Esophagus mucosa (tissue), 1 donor: ENCODE measurements at regions not wholly inside any gene's neighbourhood (a gene's known extent, or its start where the extent isn't known, plus 50 kb on each side); places are given as distances from the start of the nearest gene placed in this dataset.

Experiments
- ATAC-seq: fragments of 200-7000 bp; cut with Tn5 transposase; one replicate; pipeline ENCODE4 v1.9.1; 2020
- donor health status: DM: yes; HTN: yes; CAD: no.

DNA sequence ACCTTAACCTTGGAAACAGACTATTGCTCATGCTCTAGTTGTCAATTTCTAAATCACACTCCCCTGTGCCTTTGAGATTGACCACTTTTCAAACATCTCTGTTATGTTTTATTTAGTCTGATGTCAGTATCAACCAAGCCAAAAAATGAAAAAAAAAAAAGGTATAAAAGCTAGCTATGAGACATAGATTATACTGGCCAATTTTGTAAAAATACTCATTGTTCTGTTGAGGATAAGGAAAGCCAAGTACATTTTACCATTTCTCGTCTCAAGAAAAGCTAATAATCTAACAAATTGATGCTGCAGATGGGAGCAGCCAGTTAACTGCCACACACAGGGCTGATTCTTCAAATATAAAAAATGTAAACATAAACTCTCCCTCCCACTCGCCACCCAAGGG lies 572.6 kb upstream of the KLF12 start:
- ATAC-seq, result no peak

DNA sequence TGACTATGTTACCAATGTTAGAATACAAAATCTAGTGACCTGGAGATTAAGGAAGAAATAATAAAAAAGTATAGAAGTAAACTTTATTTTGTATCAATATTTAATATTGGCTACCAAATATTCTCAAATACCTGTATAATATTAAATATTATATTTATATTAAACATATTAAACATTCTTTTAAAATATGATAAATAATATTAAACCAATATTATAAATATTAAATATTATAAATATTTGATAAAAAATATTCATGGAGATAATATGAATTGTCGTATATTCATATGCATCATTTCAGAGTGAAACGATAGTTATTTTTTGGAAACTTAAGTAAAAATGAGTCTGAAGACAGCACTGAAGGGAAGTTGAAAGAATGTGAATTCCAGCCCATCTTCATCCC lies 571.2 kb upstream of the KLF12 start:
- ATAC-seq, result no peak

DNA sequence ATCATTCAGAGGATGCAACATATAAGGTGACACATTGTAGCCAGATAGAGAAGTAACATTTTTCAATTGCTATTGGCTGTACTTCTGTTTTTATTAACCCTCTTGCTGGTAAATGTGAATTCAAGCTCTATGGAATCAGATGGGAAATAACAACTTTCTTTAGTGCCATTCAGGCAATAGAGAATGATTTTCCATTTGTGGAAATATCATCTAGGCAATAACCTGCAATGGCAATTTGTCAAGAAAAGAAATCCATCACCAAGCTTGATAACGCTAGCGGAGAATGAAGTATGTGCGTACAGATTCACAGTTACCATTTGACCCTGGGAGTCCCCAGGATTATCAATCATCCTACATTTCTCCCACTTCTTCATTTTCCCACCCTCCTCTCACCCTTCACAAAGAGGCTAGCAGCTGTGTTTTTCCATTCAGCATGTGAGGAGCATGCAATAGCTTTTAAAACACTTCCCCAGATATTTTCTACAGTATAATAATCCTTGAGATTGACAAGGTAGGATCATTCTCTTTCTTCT lies 569.7 kb upstream of the KLF12 start:
- no peak for ATAC-seq

DNA sequence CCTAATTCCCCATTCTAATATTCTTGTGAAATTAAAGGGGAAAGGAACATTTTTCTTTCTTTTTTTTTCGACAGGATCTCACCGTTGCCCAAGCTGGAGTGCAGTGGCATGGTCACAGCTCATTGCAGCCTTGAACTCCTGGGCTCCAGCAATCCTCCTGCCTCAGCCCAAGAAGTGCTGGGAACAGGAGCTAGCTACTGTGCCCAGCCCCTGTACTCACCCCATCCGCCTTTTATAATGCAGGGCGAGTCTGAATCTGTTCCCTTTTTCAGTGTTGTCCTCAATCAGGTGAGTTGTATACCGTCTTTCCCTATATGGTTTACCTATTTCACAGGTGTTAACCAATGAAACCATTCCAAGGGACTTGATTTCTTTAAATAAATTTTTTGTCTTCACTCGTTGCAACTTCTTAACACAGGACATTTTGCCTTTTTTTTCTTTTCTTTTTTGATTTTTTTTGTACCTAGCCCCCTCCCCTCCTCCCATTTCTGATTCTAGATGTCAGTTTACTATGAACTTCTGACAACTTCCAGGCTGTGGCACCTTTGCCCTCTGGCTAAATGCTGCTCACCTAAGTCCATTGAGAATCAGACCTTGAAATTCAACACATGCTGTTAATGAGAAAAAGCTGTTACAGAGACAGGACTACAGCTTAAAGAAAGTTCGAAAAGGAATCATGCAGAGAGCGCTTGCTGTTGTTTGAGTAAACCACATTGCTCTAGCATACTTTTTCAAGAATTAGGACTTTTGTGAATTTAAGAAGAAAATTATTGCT lies 562.1 kb upstream of the KLF12 start:
- no peak for ATAC-seq

DNA sequence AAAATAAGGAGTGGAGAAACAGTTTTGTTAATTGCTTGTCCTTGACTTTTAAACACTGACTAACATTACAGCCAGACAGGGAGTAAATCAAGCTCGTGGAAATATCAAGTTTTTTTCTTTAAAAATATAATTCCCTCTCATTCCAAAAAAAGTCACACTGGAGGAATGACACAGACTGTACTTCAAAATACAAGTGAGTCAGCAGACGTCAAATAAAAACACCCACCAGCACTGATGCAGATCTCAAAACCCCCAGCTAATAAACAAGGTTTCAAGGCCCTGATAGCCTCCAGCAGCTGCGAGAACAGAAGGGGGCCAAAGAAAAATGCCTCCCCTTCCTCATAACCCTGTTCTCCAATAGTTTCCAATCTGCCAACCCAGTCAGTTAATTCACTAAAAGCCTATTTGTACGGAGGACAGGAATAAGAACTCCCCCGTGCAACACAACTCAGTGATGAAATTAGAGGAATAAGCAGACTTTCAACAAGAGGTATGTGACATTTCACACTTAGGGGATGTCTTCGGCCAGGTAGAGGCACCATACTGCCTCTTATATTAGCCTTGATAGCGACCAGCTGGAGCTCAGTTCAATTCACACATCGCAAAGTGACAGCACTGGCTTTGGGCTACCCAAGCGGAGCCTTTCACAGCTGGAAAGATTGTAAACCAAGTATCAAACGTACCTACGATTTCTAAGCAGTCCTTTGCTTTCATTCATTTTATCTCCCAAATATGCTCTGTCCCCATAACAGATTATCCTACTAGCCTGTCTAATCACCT lies 561.0 kb upstream of the KLF12 start:
- ATAC-seq, result no peak

DNA sequence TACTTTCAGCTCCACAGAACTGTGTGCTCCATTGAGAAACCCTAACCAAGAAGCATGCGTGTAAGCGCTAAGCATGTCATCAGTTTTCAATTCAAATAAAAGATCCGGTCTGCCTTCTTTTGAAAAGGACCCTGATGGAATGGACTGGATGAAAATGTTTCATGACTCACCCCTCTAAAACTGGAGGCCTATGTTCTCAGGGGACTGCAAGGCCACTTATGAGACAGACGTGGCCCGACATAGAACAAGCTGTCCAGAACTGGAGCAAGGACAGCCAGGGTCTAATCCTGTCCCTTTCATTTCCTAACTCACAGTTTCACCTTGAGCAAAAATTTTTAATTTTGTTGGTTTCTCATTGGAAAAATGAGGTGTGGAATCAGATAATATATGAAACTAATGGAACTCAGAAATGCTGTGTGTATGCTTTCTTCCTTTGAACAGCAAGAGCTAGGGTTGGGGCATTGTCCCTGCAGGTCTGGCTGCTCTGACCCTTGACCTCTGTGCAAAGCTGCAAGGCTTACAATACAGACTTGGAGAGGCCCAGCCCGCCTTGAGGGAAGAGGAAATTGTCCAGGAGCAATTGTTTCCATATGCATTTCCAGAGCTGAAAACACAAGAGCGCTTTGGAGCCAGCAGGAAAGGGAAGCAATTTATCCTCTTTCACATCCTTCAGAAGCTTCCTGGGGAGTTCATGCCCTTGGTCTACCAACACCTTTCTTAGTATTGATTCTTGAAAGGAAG lies 553.4 kb upstream of the KLF12 start:
- no peak for ATAC-seq

DNA sequence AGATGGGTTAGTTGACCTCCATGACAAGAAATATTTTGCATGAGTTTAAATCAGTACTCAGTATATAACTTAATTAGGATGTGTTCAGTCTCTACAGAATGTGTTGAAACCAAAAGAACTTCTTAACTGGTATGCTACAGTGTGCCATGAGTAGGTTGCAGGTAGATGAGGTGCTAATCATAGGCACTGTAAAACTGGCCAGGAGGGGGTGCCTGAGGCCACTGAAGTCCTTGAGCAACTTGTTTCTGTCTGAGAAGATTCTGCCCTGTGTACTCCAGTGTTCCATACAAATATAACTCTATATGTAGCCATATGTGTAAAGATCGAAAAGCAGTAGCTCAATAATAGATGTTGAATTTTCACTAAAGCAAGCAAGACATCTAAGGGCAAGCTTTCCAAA lies 549.2 kb upstream of the KLF12 start:
- no peak for ATAC-seq

DNA sequence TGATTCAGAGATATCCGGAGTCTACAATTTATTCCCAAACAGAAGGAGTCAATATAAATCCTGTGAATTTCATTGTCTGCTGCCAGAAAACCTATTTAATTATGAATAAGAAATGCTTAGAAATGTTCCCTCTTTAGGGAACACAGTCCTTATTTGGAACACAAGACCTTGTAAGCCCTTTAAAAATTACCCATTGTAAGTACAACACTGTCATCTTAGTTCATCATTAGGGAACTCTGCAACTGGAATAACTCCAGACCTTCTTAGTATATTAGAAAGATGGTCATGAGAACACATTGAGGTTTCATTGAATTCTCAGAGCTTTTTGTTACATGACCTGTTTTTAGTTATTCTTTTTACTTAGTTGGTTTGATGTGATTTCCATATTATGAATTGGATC lies 548.5 kb upstream of the KLF12 start:
- ATAC-seq, result no peak

DNA sequence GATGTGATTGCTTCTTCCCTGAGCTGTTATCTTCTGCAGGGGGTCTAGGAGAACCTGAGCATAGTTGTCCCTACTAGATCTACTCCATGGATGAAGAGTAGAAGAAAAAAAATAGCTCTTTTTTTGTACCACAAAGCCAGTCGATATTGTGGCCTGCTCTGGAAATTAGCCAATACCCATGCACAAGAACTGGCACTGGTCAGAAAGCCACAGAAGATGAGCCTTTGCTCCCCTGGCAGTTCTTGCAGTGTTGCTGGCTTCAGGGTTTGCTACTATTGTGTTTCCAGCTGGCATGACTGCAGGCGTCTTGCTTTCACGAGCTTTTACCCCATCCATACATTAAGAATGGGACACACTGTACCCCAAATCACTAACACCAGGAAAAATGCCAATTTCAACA lies 547.7 kb upstream of the KLF12 start:
- ATAC-seq, result no peak

DNA sequence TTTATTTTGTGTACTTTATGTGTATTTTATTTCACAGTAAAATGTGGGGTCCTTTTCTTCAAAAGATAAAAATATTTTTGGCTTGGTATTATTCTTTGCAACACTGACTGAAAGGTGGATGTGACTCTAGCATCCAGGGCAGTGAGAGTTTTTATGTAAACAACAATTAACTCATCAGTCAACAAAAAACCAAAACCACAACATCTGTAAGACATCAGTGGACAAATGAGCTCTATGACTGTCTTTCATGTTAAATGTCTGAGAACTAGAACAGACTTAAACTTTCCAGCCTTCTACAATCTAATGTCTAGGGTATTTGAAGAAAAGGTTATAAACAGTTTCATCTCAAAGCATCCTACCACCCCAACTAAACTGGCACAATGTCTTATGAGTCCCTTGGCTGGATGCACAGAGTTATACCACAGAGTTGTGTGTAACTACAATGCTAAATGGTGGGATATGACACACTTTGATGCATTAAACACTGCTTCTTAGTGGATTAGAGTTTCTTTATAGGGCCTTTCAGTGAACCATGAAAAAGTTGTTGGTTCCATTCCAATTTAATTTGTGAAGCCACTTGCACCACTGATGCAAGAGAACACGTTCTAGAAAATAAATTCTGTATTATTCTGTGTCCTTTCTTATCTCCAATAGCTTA lies 544.2 kb upstream of the KLF12 start:
- peak; percentile 53 for ATAC-seq

DNA sequence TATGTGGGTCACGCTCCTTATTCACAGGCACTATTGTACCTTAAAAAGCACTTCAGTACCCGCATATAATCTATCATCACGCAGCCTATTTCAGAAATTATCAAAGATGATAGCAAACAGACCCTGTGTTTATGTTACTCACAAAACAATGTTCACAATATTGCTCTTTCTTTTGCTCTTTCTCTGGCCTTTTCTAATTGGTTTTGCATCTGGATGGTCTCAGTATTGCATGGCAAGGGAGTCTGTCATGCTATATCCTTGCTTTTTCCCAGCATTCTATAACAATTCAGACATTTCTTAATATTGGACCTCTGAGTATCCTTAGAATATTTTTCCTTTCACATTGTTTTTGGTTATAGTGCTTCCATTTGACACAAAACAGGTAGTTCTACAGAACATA lies 541.8 kb upstream of the KLF12 start:
- no peak for ATAC-seq

DNA sequence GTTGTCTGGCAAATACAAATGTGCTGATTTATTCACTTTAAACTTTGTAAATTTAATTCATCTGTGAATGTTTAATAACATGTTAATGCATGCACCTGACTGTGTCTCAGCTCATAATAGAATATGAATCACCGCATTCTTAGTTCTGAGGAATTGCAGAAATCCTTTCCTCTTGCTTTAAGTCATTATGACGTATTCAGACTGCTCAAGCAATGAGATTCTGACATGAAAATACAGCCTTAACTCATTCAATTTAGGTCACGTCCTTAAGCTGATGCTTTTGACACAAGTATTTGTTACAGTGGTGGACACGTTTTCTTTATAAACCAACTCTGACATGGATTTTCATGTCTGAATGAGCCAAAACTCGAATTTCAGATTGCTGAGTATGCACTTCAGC lies 541.0 kb upstream of the KLF12 start:
- ATAC-seq, result peak; percentile 97

DNA sequence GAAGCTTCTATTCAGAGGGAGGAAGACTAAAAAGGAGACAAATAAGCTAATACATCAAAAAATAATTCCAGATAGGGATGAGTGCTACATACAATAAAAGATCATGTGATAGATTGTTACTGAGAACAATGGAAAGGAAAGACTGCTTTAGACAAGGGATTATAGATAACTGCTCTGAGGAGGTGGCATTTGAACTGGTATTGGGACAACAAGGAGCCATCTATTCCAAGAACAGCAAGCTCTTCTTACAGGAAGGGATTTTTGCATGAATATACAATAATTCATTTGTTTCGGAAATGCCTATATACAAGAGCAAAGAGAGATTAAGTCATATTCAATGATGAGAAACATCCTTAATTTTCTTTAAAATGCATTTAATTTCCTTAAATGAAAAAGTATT lies 540.5 kb upstream of the KLF12 start:
- peak; percentile 20 for ATAC-seq

DNA sequence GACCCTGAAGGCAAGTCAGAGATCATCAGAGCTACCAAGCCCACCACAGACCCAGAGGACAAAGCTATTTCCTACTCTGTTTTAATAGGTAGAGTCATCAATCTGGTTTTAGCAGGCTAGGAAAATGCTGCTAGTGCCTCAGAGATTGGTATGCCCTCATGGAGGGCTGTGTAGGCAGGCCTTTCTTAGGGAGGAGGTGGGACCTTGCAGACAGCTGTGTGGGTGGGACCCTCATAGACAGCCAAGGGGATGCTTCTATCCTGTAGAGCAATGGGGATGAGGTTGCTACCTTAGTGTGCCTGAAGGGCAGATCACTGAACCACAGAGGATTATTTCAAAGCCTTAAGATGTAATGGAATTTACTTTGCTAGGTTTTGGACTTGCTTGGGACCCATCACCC lies 534.9 kb upstream of the KLF12 start:
- ATAC-seq, result peak; percentile 32

DNA sequence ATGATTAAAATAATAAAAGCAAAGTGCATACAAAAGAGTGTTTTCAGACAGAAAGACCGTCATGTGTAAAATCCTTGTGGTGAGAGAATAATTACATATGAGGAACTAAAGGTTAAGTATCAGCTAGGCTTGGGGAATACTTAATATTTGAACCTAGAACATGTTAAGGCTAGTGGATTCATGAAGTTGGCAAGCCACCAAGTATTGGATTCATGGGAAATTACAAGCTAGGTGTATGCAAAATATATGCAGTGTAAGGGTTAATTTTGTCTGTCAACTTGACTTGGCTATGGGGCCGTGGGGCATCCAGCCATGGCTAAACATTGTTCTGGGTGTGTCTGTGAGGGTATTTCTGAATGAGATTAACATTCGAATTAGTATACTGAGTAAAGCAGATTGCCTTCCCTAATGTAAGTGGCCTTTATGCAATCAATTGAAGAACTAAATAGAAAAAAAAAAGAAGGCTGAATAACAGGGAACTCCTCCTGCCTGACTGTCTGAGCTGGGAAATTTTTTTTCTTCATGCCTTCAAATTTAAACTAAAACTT lies 533.5 kb upstream of the KLF12 start:
- peak; percentile 82 for ATAC-seq

DNA sequence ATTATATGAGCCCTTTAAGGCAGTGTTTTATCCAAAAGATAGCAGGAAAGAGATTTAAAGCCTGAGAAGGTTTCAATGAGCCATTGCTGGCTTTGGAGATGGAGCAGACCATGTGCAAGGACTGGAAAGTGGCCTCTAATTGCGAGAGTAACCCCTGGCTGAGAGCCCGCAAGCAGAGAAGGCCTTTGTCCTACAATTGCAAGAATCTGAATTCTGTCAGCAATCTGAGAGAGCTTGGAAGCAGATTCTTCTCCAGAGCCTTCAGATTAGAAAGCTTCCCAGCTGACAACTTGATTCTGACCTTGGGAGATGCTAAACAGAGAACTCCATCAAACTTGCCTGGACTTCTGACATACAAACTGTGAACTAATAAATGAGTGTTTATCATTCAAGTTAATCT lies 528.7 kb upstream of the KLF12 start:
- no peak for ATAC-seq

DNA sequence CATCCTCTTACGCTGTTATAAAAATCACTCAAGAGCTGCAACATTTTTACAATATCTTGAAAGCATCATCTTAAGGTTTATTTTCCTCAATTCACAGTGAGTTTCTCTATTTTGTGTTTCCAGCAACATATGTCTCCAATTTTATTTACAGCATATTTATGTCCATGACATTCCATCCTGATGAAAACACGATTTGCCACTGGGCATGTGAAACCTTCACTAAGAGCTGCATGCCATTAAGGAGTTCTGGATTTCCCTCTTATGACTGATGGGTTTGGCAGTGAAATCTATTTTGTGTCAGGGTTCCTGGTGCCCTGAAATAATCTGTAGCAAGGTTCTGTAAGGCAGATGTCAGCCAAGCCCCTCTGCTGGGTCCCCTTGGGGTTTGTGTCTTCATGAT lies 527.6 kb upstream of the KLF12 start:
- no peak for ATAC-seq

DNA sequence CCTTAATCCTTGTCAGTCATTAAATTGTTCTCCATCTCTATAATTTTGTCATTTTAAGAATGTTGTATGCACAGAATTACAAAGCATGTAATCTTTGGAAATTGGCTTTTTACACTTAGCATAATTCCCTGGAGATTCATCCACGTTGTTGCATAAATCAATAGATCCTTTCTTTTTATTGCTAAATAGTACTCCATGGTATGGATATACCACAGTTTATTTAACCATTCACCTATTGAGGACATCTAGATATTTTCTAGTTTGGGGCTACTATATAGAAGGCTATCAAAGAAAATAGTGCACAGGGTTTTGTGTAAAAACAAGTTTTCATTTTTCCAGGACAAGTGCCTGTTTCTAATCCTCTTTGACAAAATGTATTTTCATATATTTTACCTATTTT lies 523.6 kb upstream of the KLF12 start:
- no peak for ATAC-seq

DNA sequence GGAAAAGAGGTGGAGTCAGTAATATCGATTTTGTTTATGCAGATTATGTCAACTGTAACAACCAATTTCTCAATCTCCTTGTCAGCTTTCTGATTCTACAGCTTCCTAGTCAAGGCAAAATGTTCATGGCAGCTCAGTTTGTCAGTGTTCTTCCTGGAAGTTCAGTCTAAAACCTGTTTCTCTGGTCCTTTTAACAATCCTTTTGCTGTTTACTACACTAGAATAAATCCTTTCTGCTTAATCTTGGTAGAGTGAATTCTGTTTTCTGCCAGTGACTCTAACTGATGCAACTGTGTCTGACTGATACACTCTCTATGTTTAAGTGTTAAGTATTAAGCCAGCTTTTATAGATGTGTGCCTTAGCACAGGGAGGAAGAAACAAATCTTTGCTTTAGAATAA lies 516.9 kb upstream of the KLF12 start:
- ATAC-seq, result peak; percentile 96

DNA sequence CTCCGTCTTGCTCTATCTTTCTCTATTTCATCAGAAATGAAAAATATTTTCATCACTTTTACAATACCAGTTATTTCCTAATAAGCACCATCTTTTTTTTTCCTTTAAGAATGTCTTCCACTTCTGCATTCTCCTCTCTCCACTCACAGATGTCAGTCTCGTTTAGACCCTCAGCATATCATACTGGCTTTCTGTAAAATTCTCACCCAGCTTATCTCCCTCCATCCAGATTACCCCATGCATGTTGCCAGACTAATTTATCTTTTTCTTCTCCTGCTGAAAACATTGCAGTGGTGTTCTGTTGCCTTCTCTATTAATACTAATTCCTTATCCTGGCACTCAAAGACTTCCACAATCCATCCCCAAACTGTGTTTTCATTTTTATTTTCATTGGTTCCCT lies 513.8 kb upstream of the KLF12 start:
- no peak for ATAC-seq

DNA sequence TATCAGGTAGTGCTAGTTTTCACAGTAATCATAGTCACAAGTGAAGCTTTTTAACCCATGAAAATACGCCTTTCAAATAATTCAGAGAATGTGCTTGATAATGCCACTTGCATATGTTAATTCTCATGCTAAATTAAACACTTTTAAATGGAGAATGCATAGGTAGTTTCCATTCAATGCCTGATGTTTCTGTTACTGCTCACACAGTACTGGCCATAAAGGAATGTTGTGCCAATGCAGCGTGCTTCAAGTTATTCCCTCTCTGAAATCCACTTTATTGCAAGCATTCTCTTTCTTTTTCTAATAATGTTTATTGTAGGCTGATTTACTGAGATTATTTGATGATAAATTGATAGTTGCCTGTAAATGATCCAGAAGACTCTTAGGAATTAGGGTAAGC lies 513.0 kb upstream of the KLF12 start:
- no peak for ATAC-seq

DNA sequence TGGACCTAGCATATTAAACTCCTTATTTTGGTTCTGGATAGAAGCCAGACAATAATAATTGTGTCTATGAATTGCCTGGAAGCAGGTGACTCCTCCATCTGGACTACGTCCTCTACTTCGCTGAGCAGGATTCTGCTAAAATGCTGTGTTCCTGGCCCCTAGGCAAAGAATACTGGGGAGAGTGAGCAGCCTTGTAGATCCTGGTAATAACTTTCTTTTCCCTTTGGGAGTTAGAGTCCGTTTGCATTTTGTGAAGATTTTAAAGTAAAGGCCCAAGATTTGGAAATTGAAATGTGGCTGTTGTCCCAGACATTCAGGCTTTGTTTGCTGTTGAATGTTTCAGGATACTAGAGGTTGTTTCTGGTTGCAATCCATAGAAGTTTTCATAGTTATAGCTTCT lies 511.9 kb upstream of the KLF12 start:
- ATAC-seq, result no peak

DNA sequence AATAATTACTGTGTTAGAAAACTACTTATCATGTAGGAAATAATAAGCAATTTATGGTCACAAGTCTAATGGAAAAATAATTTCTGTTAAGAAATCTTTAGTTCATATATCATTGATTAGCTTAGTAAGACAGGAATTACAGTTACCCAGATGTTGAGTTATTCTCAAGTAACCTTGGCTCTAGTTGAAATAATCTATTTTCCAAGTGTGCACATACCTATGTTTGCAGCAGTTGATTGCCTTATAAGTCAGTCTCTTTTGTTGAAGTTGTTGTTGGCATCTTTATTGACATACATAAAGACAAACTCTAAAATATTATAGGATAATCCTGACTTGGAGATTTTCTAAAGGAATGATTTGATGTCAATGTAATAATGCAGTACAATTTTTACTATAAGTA lies 511.4 kb upstream of the KLF12 start:
- no peak for ATAC-seq
